Keratinocyte (primary cell): ENCODE measurements at regions not wholly inside any gene's neighbourhood (a gene's known extent, or its start where the extent isn't known, plus 50 kb on each side); places are given as distances from the start of the nearest gene placed in this dataset.

Experiments used
- DNase-seq: peaks from one replicate; pipeline ENCODE4 v3.0.0-alpha.2; 2011; ENCODE audit warnings: low read depth, missing footprints, low spot score
- FAIRE-seq: peaks from 2 replicates; lab custom pipeline; 2011; peaks lifted over from hg19 to GRCh38; lab: Jason Lieb, UNC
- H2AFZ ChIP-seq: 2 replicates; pipeline ENCODE4 v1.6.0; 2012; ENCODE audit warnings: low read length, control low read depth, inconsistent platforms; ENCODE audit not compliant: control insufficient read depth
- H3K27ac ChIP-seq: 2 replicates; pipeline ENCODE4 v1.5.1; 2011; ENCODE audit warnings: low read length; ENCODE audit not compliant: control insufficient read depth, insufficient read depth
- H3K27me3 ChIP-seq: 3 replicates; pipeline ENCODE4 v1.6.0; 2011; ENCODE audit warnings: low read length; ENCODE audit not compliant: control insufficient read depth, insufficient read depth; ENCODE audit errors: extremely low read depth
- H3K36me3 ChIP-seq, 2 experiments: 2 replicates in 1 of 2; 3 replicates in 1 of 2; pipeline ENCODE4 v1.5.1; 2011; ENCODE audit warnings: low read length in 2 of 2, mild to moderate bottlenecking in 1 of 2; ENCODE audit not compliant: control insufficient read depth in 2 of 2, insufficient read depth in 2 of 2; ENCODE audit errors: extremely low read depth in 1 of 2
- H3K4me1 ChIP-seq: 3 replicates; pipeline ENCODE4 v1.5.1; 2011; ENCODE audit warnings: low read length; ENCODE audit not compliant: control insufficient read depth, insufficient read depth; ENCODE audit errors: extremely low read depth
- H3K4me2 ChIP-seq: 3 replicates; pipeline ENCODE4 v1.6.0; 2011; ENCODE audit warnings: low read depth, low read length; ENCODE audit not compliant: control insufficient read depth, insufficient read depth; ENCODE audit errors: extremely low read depth
- H3K4me3 ChIP-seq, 3 experiments: fragments of 200-600 bp in 1 of 3; sonication (generic) in 1 of 3; 2 replicates in 2 of 3; 3 replicates in 1 of 3; pipeline ENCODE4 v1.5.1; 2011 to 2016; ENCODE audit warnings: low read length in 3 of 3, mild to moderate bottlenecking in 3 of 3, control low read depth in 2 of 3, inconsistent platforms in 1 of 3, low read depth in 1 of 3, mixed read lengths in 1 of 3, mixed run types in 1 of 3, moderate library complexity in 1 of 3; ENCODE audit not compliant: control insufficient read depth in 2 of 3, insufficient read depth in 2 of 3; ENCODE audit errors: extremely low read depth in 1 of 3
- H3K79me2 ChIP-seq: 2 replicates; pipeline ENCODE4 v1.6.0; 2012; ENCODE audit warnings: low read length; ENCODE audit not compliant: control insufficient read depth, insufficient read depth
- H3K9ac ChIP-seq: 3 replicates; pipeline ENCODE4 v1.6.0; 2011; ENCODE audit warnings: low read length; ENCODE audit not compliant: control insufficient read depth, insufficient read depth; ENCODE audit errors: extremely low read depth
- H3K9me1 ChIP-seq: 3 replicates; pipeline ENCODE4 v1.6.0; 2011; ENCODE audit warnings: low read length; ENCODE audit not compliant: control insufficient read depth, insufficient read depth; ENCODE audit errors: extremely low read depth
- H3K9me3 ChIP-seq: 2 replicates; pipeline ENCODE4 v1.5.1; 2012; ENCODE audit warnings: low read depth, low read length; ENCODE audit not compliant: control insufficient read depth
- H4K20me1 ChIP-seq: 3 replicates; pipeline ENCODE4 v1.6.0; 2011; ENCODE audit warnings: low read length; ENCODE audit not compliant: control insufficient read depth, insufficient read depth; ENCODE audit errors: extremely low read depth
- CTCF ChIP-seq, 3 experiments: IDR thresholded peaks in 1 of 3; conservative IDR thresholded peaks in 1 of 3; optimal IDR thresholded peaks in 1 of 3; 2 replicates in 2 of 3; 3 replicates in 1 of 3; pipeline versions ENCODE3 to v1.5.1; 2011; ENCODE audit warnings: low read length in 3 of 3, mild to moderate bottlenecking in 3 of 3, moderate library complexity in 2 of 3, control low read depth in 1 of 3, inconsistent platforms in 1 of 3; ENCODE audit not compliant: insufficient read depth in 2 of 3; ENCODE audit errors: extremely low read depth in 1 of 3
- EZH2 ChIP-seq: IDR thresholded peaks from one replicate; pipeline ENCODE4 v1.6.1; 2012; ENCODE audit warnings: inconsistent platforms, mild to moderate bottlenecking, low read length, moderate library complexity
- dilution Hi-C: fragments of 300-500 bp; cut with MboI; formaldehyde crosslinking; loops from one replicate; pipeline ENCODE4 v1.7.0; 2020; ENCODE audit warnings: low sequenced_read_pairs; ENCODE audit not compliant: extremely low pct_ligation_motif_present

GRCh38 chr10:128985036-128985435, 482.0 kb upstream of the MGMT start:
- no peaks in the 10 kb centered on the region for H3K36me3 ChIP-seq

GRCh38 chr10:128990986-128991385, 476.1 kb upstream of the MGMT start:
- Histone ChIP-seq H3K27me3 (no peaks in the 10 kb centered on the region), H3K79me2 (no peaks in the 10 kb centered on the region), H3K4me2 (no peak overlapping the region), H2AFZ (no peak overlapping the region), H3K4me3 (no peak overlapping the region), H3K36me3 (no peaks in the 10 kb centered on the region), H3K9me1 (no peaks in the 10 kb centered on the region), H3K4me1 (no peaks in the 10 kb centered on the region), H3K9me3 (no peaks in the 10 kb centered on the region), H3K27ac (no peak overlapping the region), H3K9ac (no peak overlapping the region), H4K20me1 (no peaks in the 10 kb centered on the region)
- FAIRE-seq (no peak), DNase-seq (no peak)
- dilution Hi-C loops, result no loop called here
- TF ChIP-seq EZH2 (no peak), CTCF (optimal IDR thresholded peaks at IDR 0.05 in 1 of 3, IDR thresholded peaks at IDR 0.05 in 1 of 3, conservative IDR thresholded peaks at IDR 0.05 in 1 of 3; ENCODE audit: extremely low read depth in 1 of 3, insufficient read depth in 2 of 3, low read length in 3 of 3) (no peak)

More at GRCh38 chr10:128985036-128985435, 482.0 kb upstream of the MGMT start:
- DNase-seq (no peak), FAIRE-seq (no peak)
- Histone ChIP-seq H3K27me3 (no peaks in the 10 kb centered on the region), H3K4me3 (no peak overlapping the region), H4K20me1 (no peaks in the 10 kb centered on the region), H3K27ac (no peak overlapping the region), H3K79me2 (no peaks in the 10 kb centered on the region), H2AFZ (no peak overlapping the region), H3K4me2 (no peak overlapping the region), H3K4me1 (no peaks in the 10 kb centered on the region), H3K9me3 (peaks cover 6% of the 10 kb centered on the region), H3K9me1 (no peaks in the 10 kb centered on the region), H3K9ac (no peak overlapping the region)
- TF ChIP-seq EZH2 (no peak), CTCF (optimal IDR thresholded peaks at IDR 0.05 in 1 of 3, IDR thresholded peaks at IDR 0.05 in 1 of 3, conservative IDR thresholded peaks at IDR 0.05 in 1 of 3; ENCODE audit: extremely low read depth in 1 of 3, insufficient read depth in 2 of 3, low read length in 3 of 3) (no peak)
- dilution Hi-C loops, result no loop called here
